IMR-90 (cell line): ENCODE measurements at regions not wholly inside any gene's neighbourhood (a gene's known extent, or its start where the extent isn't known, plus 50 kb on each side); places are given as distances from the start of the nearest gene placed in this dataset.

Experiments used
- ATAC-seq: fragments of 200-7000 bp; cut with Tn5 transposase; 2 replicates; pipeline ENCODE4 v1.9.1; 2020; ENCODE audit warnings: low read depth, mild to moderate bottlenecking, moderate library complexity
- BruUV-seq: library from RNA; stranded (reverse); fragments of 400-500 nt; replicated peaks from 2 replicates; lab custom pipeline; 2021; lab: Mats Ljungman, UMichigan
- CTCF ChIA-PET: fragments of 300-600 bp; formaldehyde crosslinking; extraction: SDS; loops from one replicate; lab custom pipeline; 2021; ENCODE audit warnings: antibody characterized with exemption; lab: Yijun Ruan, JAX
- POLR2A ChIA-PET: fragments of 300-600 bp; sonication (Branson Sonifier 250); formaldehyde crosslinking; loops from one replicate; lab custom pipeline; 2022; ENCODE audit warnings: antibody characterized with exemption; ENCODE audit not compliant: unreplicated experiment; lab: Charles Lee
- DNase-seq: peaks from one replicate; pipeline ENCODE4 v3.0.0; 2013
- H2AFZ ChIP-seq: replicated peaks from 2 replicates; pipeline ENCODE3; 2013; ENCODE audit warnings: low read length, mild to moderate bottlenecking; ENCODE audit not compliant: poor library complexity
- H2AK5ac ChIP-seq: 2 replicates; pipeline ENCODE4 v1.6.1; 2013; ENCODE audit warnings: low read depth, low read length, inconsistent platforms
- H2AK9ac ChIP-seq: replicated peaks from 2 replicates; pipeline ENCODE3; 2013; ENCODE audit warnings: mild to moderate bottlenecking, low read depth, low read length, moderate library complexity; ENCODE audit not compliant: poor library complexity
- H2BK120ac ChIP-seq: 2 replicates; pipeline ENCODE4 v1.6.1; 2013; ENCODE audit warnings: low read depth, low read length, inconsistent platforms
- H2BK15ac ChIP-seq: 3 replicates; pipeline ENCODE4 v1.6.1; 2013; ENCODE audit warnings: low read depth, low read length, inconsistent platforms
- H2BK20ac ChIP-seq: 2 replicates; pipeline ENCODE4 v1.6.1; 2013; ENCODE audit warnings: low read depth, mild to moderate bottlenecking, inconsistent platforms, low read length, moderate library complexity
- H2BK5ac ChIP-seq: 2 replicates; pipeline ENCODE4 v1.6.1; 2013; ENCODE audit warnings: mild to moderate bottlenecking, low read depth, low read length, inconsistent platforms; ENCODE audit not compliant: poor library complexity, severe bottlenecking
- H3K14ac ChIP-seq: replicated peaks from 2 replicates; pipeline ENCODE4 v1.6.1; 2013; ENCODE audit warnings: low read depth, low read length, inconsistent platforms
- H3K18ac ChIP-seq: 2 replicates; pipeline ENCODE4 v1.6.1; 2013; ENCODE audit warnings: low read depth, low read length, control low read depth
- H3K23ac ChIP-seq: 2 replicates; pipeline ENCODE4 v1.6.1; 2013; ENCODE audit warnings: low read depth, low read length, inconsistent platforms
- H3K27ac ChIP-seq: 2 replicates; pipeline ENCODE4 v1.5.1; 2013; ENCODE audit warnings: mild to moderate bottlenecking, control low read depth, low read length; ENCODE audit not compliant: insufficient read depth
- H3K27me3 ChIP-seq: 2 replicates; pipeline ENCODE4 v1.6.1; 2013; ENCODE audit warnings: low read length; ENCODE audit not compliant: control insufficient read depth, insufficient read depth
- H3K36me3 ChIP-seq: 2 replicates; pipeline ENCODE4 v1.6.1; 2013; ENCODE audit warnings: low read length, mixed read lengths; ENCODE audit not compliant: control insufficient read depth, insufficient read depth
- H3K4ac ChIP-seq: 2 replicates; pipeline ENCODE4 v1.6.1; 2013; ENCODE audit warnings: low read depth, low read length, inconsistent platforms
- H3K4me1 ChIP-seq: 2 replicates; pipeline ENCODE4 v1.6.1; 2013; ENCODE audit warnings: low read length, mixed read lengths; ENCODE audit not compliant: control insufficient read depth, insufficient read depth
- H3K4me2 ChIP-seq: 2 replicates; pipeline ENCODE4 v1.6.1; 2013; ENCODE audit warnings: low read depth, mild to moderate bottlenecking, control low read depth, low read length, moderate library complexity
- H3K4me3 ChIP-seq: 2 replicates; pipeline ENCODE4 v1.5.1; 2013; ENCODE audit warnings: low read depth, mild to moderate bottlenecking, control low read depth, low read length, moderate library complexity; ENCODE audit not compliant: insufficient read depth
- H3K56ac ChIP-seq: 2 replicates; pipeline ENCODE4 v1.6.1; 2013; ENCODE audit warnings: low read length, inconsistent platforms; ENCODE audit not compliant: insufficient read depth; ENCODE audit errors: extremely low read depth
- H3K79me1 ChIP-seq, 2 experiments: 2 replicates each; pipeline ENCODE4 v1.6.1; 2013; ENCODE audit warnings: low read length in 2 of 2, inconsistent platforms in 1 of 2, low read depth in 1 of 2
- H3K9ac ChIP-seq: 2 replicates; pipeline ENCODE4 v1.6.1; 2013; ENCODE audit warnings: low read depth, low read length, control low read depth
- H3K9me1 ChIP-seq: 2 replicates; pipeline ENCODE4 v1.6.1; 2013; ENCODE audit warnings: low read length, inconsistent platforms; ENCODE audit not compliant: insufficient read depth
- H3K9me3 ChIP-seq: 2 replicates; pipeline ENCODE4 v1.6.1; 2013; ENCODE audit warnings: low read length; ENCODE audit not compliant: control insufficient read depth, insufficient read depth
- H4K20me1 ChIP-seq: 2 replicates; pipeline ENCODE4 v1.6.1; 2013; ENCODE audit warnings: low read length, inconsistent platforms; ENCODE audit not compliant: insufficient read depth
- H4K5ac ChIP-seq: 2 replicates; pipeline ENCODE4 v1.6.1; 2013; ENCODE audit warnings: mild to moderate bottlenecking, low read depth, low read length, control low read depth
- H4K8ac ChIP-seq, 2 experiments: 2 replicates each; pipeline ENCODE4 v1.6.1; 2013; ENCODE audit warnings: low read depth in 2 of 2, low read length in 2 of 2, control low read depth in 1 of 2, inconsistent platforms in 1 of 2
- H4K91ac ChIP-seq: 2 replicates; pipeline ENCODE4 v1.6.1; 2013; ENCODE audit warnings: low read depth, low read length, inconsistent platforms; ENCODE audit not compliant: insufficient read depth
- MXI1 ChIP-seq: IDR thresholded peaks from 2 replicates; pipeline ENCODE4 v1.6.1; 2012; ENCODE audit warnings: low read depth, mild to moderate bottlenecking, low read length, moderate library complexity, borderline replicate concordance
- WGBS, 2 experiments: methylation state at CpG; one replicate each; pipeline versions ENCODE4 v1.1.5 to v1.1.7; 2013; ENCODE audit warnings: missing lambda C conversion rate in 2 of 2; ENCODE audit not compliant: insufficient read length in 1 of 2; ENCODE audit errors: extremely low coverage in 2 of 2; 5-methylcytosine and 5-hydroxymethylcytosine counted together
- dilution Hi-C: fragments of 300-500 bp; cut with HindIII; formaldehyde crosslinking; loops from one replicate; pipeline ENCODE4 v1.14.3; 2018; ENCODE audit warnings: low sequenced_read_pairs; ENCODE audit not compliant: unreplicated experiment
- in situ Hi-C: fragments of 300-500 bp; cut with MboI; formaldehyde crosslinking; loops from 3 replicates; pipeline ENCODE4 v1.14.3; 2019; ENCODE audit warnings: low sequenced_read_pairs, inconsistent platforms, mixed read lengths
- intact Hi-C: fragments of 100-400 bp; cut with micrococcal nuclease; formaldehyde crosslinking; loops from 2 replicates; pipeline ENCODE4 v1.10.0; 2022

GRCh38 chr2:44083054-44083453 is 85.6 kb upstream of the PPM1B start:
- Histone ChIP-seq H2AFZ (no peak overlapping the region), H3K4ac (no peak overlapping the region), H2AK5ac (no peak overlapping the region), H3K23ac (no peak overlapping the region), H4K8ac (no peak overlapping the region), H3K27ac (no peak overlapping the region), H2BK20ac (no peak overlapping the region), H3K14ac (no peak overlapping the region), H3K9me1 (no peaks in the 10 kb centered on the region; the same call in 1 of the 2 replicates), H4K5ac (no peak overlapping the region), H4K91ac (no peak overlapping the region), H3K9me3 (no peaks in the 10 kb centered on the region), H3K56ac (no peak overlapping the region), H3K18ac (no peak overlapping the region), H3K36me3 (no peaks in the 10 kb centered on the region), H3K27me3 (peaks cover 6% of the 10 kb centered on the region), H2BK5ac (no peak overlapping the region), H3K79me1 (0 out of 4 replicates have a peak, but pooled peaks cover 0 to 3% of the 10 kb centered on the region in 2 experiments), H2BK120ac (no peak overlapping the region), H3K4me1 (peaks cover 2% of the 10 kb centered on the region; the same call in 1 of the 2 replicates), H3K4me2 (no peak overlapping the region), H2AK9ac (no peak overlapping the region), H2BK15ac (no peak overlapping the region), H3K4me3 (no peak overlapping the region), H3K9ac (no peak overlapping the region), H4K20me1 (no peaks in the 10 kb centered on the region)
- dilution Hi-C loops, result no loop called here
- no CpG with 5 or more reads among the region's 4 CpGs for WGBS, 2 experiments
- intact Hi-C loops, result loop anchor here (1.0 to 10.0 kb wide), 2 partner anchors 30 to 282 kb away; partner anchors contain the start of genes CAMKMT and PREPL
- DNase-seq (no peak), ATAC-seq (no peak)
- in situ Hi-C loops, result loop anchor here (25.0 kb wide), 1 partner anchor 204 kb away; the partner anchor contains the start of gene SLC3A1
- POLR2A ChIA-PET, result no interaction called here
- no peak for TF ChIP-seq MXI1
- CTCF ChIA-PET, result no interaction called here
- BruUV-seq, result no TSS peak
